ENCODE measurements at regions not wholly inside any gene's neighbourhood (a gene's known extent, or its start where the extent isn't known, plus 50 kb on each side); places are given as distances from the start of the nearest gene placed in this dataset.

DNA sequence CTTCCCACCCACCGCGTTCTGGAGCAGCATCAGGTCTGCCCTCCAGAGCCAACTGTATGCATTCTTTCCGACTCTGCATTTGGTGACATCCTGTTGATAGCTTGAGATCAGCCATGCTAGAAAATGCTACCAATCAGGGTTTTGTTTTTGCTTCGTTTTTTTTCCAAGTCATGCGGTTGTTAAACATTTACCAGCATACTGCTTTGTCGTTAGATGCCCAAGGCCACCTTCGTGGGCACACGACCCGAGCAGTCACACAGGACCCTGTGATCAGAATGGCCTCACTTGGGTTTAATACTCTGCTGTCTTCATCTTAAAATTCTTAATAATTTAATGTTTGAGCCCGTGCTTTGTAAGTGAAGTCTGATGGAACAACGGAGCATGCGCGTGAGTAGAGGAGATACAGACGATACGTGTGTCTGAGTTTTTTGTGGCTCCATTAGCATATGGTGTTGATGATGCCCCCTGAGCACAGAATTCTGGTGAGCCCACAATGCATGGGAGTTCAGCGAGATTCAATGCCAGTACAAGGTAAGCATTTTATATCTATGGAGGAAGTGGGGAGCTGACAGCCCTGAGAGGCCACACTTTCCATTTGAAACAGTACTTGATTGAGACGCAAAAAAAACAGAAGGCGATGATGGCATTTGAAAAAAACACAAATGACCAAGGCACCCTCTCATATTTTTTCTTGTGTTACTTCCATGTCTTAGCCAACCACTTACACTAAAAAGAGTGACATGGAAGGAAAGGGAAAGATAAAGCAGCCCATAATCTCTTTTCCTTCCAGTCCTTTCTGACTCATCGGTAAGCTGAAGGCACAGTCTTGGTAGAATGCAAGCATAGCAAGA is 323.6 kb downstream of the BCOR start:
- TF ChIP-seq POLR2AphosphoS5 (IDR thresholded peaks at IDR 0.05; ENCODE audit: low read depth, low read length): no peak
- TF ChIP-seq POLR2A (IDR thresholded peaks at IDR 0.05; ENCODE audit: low read depth, low read length): no peak
- no peak for TF ChIP-seq TAF1 (IDR thresholded peaks at IDR 0.05; ENCODE audit: borderline replicate concordance, low read depth, low read length)

Measured in GM12892 (cell line).